ENCODE measurements at regions not wholly inside any gene's neighbourhood (a gene's known extent, or its start where the extent isn't known, plus 50 kb on each side); places are given as distances from the start of the nearest gene placed in this dataset.
"Not testable (repeated sequence)": the region's sequence is repeated elsewhere in the genome, so short reads cannot be mapped to it uniquely, and the experiment has no call there.

DNA sequence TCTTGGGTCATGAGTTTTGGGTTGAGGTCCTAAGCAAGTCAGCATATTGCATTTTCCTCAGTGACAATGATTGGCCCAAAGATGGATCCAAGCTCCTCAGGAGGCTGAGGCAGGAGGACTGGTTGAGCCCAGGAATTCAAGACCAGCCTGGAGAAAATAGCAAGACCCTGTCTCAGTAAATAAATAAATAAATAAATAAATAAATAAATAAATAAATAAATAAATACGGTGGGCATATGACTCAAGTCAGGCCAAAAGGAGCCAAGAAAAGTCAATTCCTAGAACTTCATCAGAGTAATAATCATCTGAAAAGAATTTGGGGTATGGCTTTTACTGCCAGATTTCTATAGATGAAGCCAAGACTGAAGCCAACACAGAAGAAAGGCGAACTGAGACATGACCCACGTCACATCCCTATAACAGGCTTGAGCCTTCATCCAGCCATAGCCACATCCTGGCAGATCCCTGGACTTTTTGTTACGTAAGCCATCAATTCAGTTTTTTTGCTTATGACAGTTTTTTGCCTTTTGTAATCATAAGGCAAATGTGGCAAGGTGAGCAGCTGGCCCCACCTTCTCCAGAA is 88.5 kb upstream of the NFASC start:
- DNase-seq (ENCODE audit: insufficient read length) (no peak), FAIRE-seq (no peak)
- TF ChIP-seq TAF1 (IDR thresholded peaks at IDR 0.05; ENCODE audit: borderline replicate concordance, low read depth, low read length) (no peak), POLR2A (IDR thresholded peaks at IDR 0.05; ENCODE audit: low read depth, low read length) (no peak), POLR2AphosphoS5 (IDR thresholded peaks at IDR 0.05; ENCODE audit: low read depth, low read length) (no peak)

- DNase-seq (ENCODE audit: insufficient read length); FAIRE-seq: not testable (repeated sequence)
These were observed 85.6 kb upstream of the NFASC start for GRCh38 chr1:204785023-204785422.

- no peak for TF ChIP-seq POLR2AphosphoS5 (IDR thresholded peaks at IDR 0.05; ENCODE audit: low read depth, low read length)
- no peak for TF ChIP-seq TAF1 (IDR thresholded peaks at IDR 0.05; ENCODE audit: borderline replicate concordance, low read depth, low read length)
- no peak for TF ChIP-seq POLR2A (IDR thresholded peaks at IDR 0.05; ENCODE audit: low read depth, low read length)
- DNase-seq (ENCODE audit: insufficient read length): no peak
- no peak for FAIRE-seq
These were observed 82.2 kb upstream of the NFASC start for GRCh38 chr1:204788470-204788869.

- FAIRE-seq: peak; percentile 60
These were observed 79.0 kb upstream of the NFASC start for GRCh38 chr1:204791453-204792353.

DNA sequence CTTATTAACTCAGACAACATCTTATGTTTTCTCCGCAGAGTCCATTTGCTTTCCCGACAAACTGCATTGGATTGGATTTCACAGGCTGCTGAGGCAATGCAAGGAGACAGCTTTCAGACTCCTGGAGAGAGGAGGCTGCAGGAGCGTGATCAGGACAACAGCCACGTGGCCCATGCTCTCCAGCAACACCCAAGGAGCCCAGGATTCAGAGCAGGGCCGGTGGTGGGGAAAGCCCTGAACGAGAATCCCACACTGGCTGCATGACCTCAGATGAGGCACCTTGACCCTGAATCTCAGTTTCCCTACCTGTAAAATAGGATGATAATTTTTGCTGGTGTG is 78.3 kb upstream of the NFASC start:
- no peak for TF ChIP-seq POLR2A (IDR thresholded peaks at IDR 0.05; ENCODE audit: low read depth, low read length)
- no peak for TF ChIP-seq TAF1 (IDR thresholded peaks at IDR 0.05; ENCODE audit: borderline replicate concordance, low read depth, low read length)
- no peak for DNase-seq (ENCODE audit: insufficient read length)
- FAIRE-seq: no peak

More at GRCh38 chr1:204791453-204792353, 79.0 kb upstream of the NFASC start:
- peak; percentile 44 for DNase-seq (ENCODE audit: insufficient read length)
- TF ChIP-seq POLR2AphosphoS5 (IDR thresholded peaks at IDR 0.05; ENCODE audit: low read depth, low read length) (no peak), TAF1 (IDR thresholded peaks at IDR 0.05; ENCODE audit: borderline replicate concordance, low read depth, low read length) (no peak), POLR2A (IDR thresholded peaks at IDR 0.05; ENCODE audit: low read depth, low read length) (no peak)

DNA sequence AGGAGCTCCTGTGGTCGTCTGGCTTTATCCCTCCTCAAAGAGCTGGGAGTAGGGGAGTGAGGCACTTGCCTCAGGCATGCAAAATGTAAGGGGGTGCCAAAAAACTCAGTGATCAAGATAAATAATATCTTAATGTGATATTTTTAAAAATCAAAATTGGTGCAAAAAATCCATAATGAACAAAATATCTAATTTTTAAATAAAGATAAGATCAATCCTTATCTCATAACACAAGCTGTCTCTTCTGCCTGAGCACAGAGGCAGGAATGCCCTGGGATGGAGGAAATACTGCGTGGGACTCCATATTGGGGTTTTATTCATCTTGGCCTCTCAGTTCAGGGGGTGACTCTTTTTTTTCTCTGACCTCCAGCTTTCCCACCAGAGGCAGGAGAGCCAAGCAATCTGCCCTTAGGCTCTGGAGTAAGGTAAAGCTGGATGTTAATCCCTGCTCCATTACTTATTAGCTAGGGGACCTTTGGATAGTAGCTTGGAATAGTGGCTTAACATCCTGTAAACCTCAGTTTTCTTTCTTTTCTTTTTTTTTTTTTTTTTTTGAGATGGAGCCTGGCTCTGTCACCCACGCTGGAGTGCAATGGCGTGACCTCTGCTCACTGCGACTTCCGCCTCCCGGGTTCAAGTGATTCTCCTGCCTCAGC is 77.3 kb upstream of the NFASC start:
- TF ChIP-seq POLR2AphosphoS5 (IDR thresholded peaks at IDR 0.05; ENCODE audit: low read depth, low read length): no peak
- TF ChIP-seq POLR2A (IDR thresholded peaks at IDR 0.05; ENCODE audit: low read depth, low read length): no peak
- no peak for TF ChIP-seq TAF1 (IDR thresholded peaks at IDR 0.05; ENCODE audit: borderline replicate concordance, low read depth, low read length)
- no peak for FAIRE-seq
- no peak for DNase-seq (ENCODE audit: insufficient read length)

DNA sequence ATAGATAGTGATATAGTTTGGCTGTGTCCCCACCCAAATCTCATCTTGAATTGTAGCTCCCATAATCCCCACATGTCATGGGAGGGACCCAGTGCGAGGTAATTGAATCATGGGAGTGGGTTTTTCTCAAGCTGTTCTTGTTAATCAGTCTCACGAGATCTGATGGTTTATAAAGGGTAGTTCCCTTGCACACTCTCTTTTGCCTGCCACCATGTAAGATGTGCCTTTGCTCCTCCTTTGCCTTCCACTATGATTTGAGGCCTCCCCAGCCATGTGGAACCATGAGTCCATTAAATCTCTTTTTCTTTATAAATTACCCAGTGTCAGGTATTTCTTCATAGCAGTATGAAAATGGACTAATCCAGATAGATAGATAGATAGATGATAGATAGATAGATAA is 73.8 kb upstream of the NFASC start:
- FAIRE-seq; DNase-seq (ENCODE audit: insufficient read length): not testable (repeated sequence)

- FAIRE-seq: no peak
- no peak for DNase-seq (ENCODE audit: insufficient read length)
- TF ChIP-seq POLR2A (IDR thresholded peaks at IDR 0.05; ENCODE audit: low read depth, low read length) (no peak), POLR2AphosphoS5 (IDR thresholded peaks at IDR 0.05; ENCODE audit: low read depth, low read length) (no peak), TAF1 (IDR thresholded peaks at IDR 0.05; ENCODE audit: borderline replicate concordance, low read depth, low read length) (no peak)
These were observed 73.3 kb upstream of the NFASC start for GRCh38 chr1:204797401-204797800.

DNA sequence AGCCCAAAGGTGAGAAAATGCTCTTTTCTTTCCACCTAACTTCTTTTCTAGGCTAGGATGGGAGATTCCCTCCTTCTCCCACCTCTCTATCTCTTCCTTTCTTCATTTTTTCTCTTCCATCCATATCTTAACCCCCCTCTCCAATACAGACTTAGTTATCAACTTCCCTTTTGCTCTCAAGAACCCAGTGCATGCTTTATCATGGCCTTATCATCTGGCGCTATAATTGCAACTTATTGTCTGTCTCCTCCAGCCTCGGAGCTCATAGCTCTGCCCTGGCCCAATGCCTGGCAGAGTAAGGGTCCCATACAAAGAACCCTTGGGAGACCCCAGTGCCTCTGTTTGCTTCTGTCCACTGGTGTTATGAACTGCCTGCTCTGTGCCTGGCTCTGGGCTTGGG is 71.0 kb upstream of the NFASC start:
- FAIRE-seq: no peak
- DNase-seq (ENCODE audit: insufficient read length): no peak

GRCh38 chr1:204801211-204801610 is 69.5 kb upstream of the NFASC start:
- no peak for TF ChIP-seq POLR2A (IDR thresholded peaks at IDR 0.05; ENCODE audit: low read depth, low read length)
- TF ChIP-seq POLR2AphosphoS5 (IDR thresholded peaks at IDR 0.05; ENCODE audit: low read depth, low read length): no peak
- no peak for TF ChIP-seq TAF1 (IDR thresholded peaks at IDR 0.05; ENCODE audit: borderline replicate concordance, low read depth, low read length)
- no peak for FAIRE-seq
- DNase-seq (ENCODE audit: insufficient read length): no peak

More for the DNA sequence above, 71.0 kb upstream of the NFASC start:
- TF ChIP-seq POLR2A (IDR thresholded peaks at IDR 0.05; ENCODE audit: low read depth, low read length): no peak
- TF ChIP-seq POLR2AphosphoS5 (IDR thresholded peaks at IDR 0.05; ENCODE audit: low read depth, low read length): no peak
- TF ChIP-seq TAF1 (IDR thresholded peaks at IDR 0.05; ENCODE audit: borderline replicate concordance, low read depth, low read length): no peak

- DNase-seq (ENCODE audit: insufficient read length) (no peak), FAIRE-seq (peak; percentile 38)
- no peak for TF ChIP-seq POLR2A (IDR thresholded peaks at IDR 0.05; ENCODE audit: low read depth, low read length)
- TF ChIP-seq POLR2AphosphoS5 (IDR thresholded peaks at IDR 0.05; ENCODE audit: low read depth, low read length): no peak
- no peak for TF ChIP-seq TAF1 (IDR thresholded peaks at IDR 0.05; ENCODE audit: borderline replicate concordance, low read depth, low read length)
These were observed 68.1 kb upstream of the NFASC start for GRCh38 chr1:204802401-204803175.

All from GM12892 (cell line).